ENCODE measurements at regions not wholly inside any gene's neighbourhood (a gene's known extent, or its start where the extent isn't known, plus 50 kb on each side); places are given as distances from the start of the nearest gene placed in this dataset.

DNA sequence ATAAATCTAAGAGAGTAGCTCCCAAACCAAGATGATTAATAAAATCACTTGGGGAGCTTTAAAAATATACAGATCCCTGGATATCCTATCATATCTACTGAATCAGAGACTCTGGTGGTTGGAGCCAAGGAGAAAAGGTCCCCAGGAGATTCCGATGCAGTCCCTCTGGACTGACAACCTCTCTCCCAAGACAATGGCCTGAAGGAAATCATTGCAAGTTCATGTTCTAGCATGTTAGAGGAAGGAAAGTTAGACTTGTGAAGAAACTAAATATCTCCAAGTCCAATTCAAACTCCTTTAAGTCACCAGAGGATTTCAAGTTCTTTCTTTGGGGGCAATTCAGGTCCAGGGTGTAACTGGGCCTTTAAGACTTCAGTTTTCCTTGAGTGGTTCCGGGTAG is 84.7 kb upstream of the MEDAG start:
- TF ChIP-seq, protein P1, sequence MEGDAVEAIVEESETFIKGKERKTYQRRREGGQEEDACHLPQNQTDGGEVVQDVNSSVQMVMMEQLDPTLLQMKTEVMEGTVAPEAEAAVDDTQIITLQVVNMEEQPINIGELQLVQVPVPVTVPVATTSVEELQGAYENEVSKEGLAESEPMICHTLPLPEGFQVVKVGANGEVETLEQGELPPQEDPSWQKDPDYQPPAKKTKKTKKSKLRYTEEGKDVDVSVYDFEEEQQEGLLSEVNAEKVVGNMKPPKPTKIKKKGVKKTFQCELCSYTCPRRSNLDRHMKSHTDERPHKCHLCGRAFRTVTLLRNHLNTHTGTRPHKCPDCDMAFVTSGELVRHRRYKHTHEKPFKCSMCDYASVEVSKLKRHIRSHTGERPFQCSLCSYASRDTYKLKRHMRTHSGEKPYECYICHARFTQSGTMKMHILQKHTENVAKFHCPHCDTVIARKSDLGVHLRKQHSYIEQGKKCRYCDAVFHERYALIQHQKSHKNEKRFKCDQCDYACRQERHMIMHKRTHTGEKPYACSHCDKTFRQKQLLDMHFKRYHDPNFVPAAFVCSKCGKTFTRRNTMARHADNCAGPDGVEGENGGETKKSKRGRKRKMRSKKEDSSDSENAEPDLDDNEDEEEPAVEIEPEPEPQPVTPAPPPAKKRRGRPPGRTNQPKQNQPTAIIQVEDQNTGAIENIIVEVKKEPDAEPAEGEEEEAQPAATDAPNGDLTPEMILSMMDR (conservative IDR thresholded peaks at IDR 0.05 in 1 of 2, IDR thresholded peaks at IDR 0.05 in 1 of 2; ENCODE audit: extremely low read depth in 1 of 2, insufficient read depth in 1 of 2, low read depth in 1 of 2, low read length in 2 of 2) = no peak
- TF ChIP-seq EZH2 (IDR thresholded peaks at IDR 0.05; ENCODE audit: borderline replicate concordance, low read length) = no peak
